PC-9 (cell line): ENCODE measurements at regions not wholly inside any gene's neighbourhood (a gene's known extent, or its start where the extent isn't known, plus 50 kb on each side); places are given as distances from the start of the nearest gene placed in this dataset.

ENCODE experiments used
- BruUV-seq: library from RNA; stranded (reverse); fragments of 400-500 nt; replicated peaks from 2 replicates; lab custom pipeline; 2021; lab: Mats Ljungman, UMichigan
- CTCF ChIA-PET: fragments of 300-600 bp; sonication (Branson Sonifier 250); formaldehyde crosslinking; loops from one replicate; lab custom pipeline; 2022; ENCODE audit warnings: antibody characterized with exemption; lab: Charles Lee
- POLR2A ChIA-PET: fragments of 300-600 bp; sonication (Branson Sonifier 250); formaldehyde crosslinking; loops from one replicate; lab custom pipeline; 2022; ENCODE audit warnings: antibody characterized with exemption; ENCODE audit not compliant: unreplicated experiment; lab: Charles Lee
- DNase-seq, 2 experiments: peaks; one replicate each; pipeline versions ENCODE4 v3.0.0 to v3.0.0-alpha.2; 2015 to 2022; ENCODE audit warnings: mixed read lengths in 1 of 2
- H2AFZ ChIP-seq: fragments of 200-600 bp; sonication (generic); 2 replicates; pipeline ENCODE4 v1.8.1; 2017; ENCODE audit warnings: antibody characterized with exemption
- H3F3A ChIP-seq: fragments of 200-600 bp; sonication (generic); 2 replicates; pipeline ENCODE4 v1.8.1; 2017; ENCODE audit warnings: antibody characterized with exemption, mild to moderate bottlenecking, low read depth; ENCODE audit not compliant: insufficient read depth
- H3K27ac ChIP-seq: fragments of 200-600 bp; sonication (generic); 2 replicates; pipeline ENCODE4 v1.6.1; 2016; ENCODE audit warnings: mixed run types
- H3K27me3 ChIP-seq: fragments of 200-600 bp; sonication (generic); 2 replicates; pipeline ENCODE4 v1.6.1; 2016; ENCODE audit warnings: low read depth, mixed run types; ENCODE audit not compliant: insufficient read depth
- H3K36me3 ChIP-seq: fragments of 200-600 bp; sonication (generic); 2 replicates; pipeline ENCODE4 v1.6.1; 2016; ENCODE audit warnings: low read depth, mixed run types
- H3K4me1 ChIP-seq: fragments of 200-600 bp; sonication (generic); replicated peaks from 2 replicates; pipeline ENCODE4 v1.6.1; 2016; ENCODE audit warnings: mixed run types; ENCODE audit not compliant: insufficient read depth
- H3K4me2 ChIP-seq: fragments of 200-600 bp; sonication (generic); 2 replicates; pipeline ENCODE4 v1.6.1; 2017; ENCODE audit warnings: mixed run types
- H3K4me3 ChIP-seq: fragments of 200-600 bp; sonication (generic); 2 replicates; pipeline ENCODE4 v1.6.1; 2016; ENCODE audit warnings: mixed run types
- H3K79me2 ChIP-seq: fragments of 200-600 bp; sonication (generic); 2 replicates; pipeline ENCODE4 v1.6.1; 2017; ENCODE audit warnings: low read depth, mixed run types
- H3K9me2 ChIP-seq: fragments of 200-600 bp; sonication (generic); 2 replicates; pipeline ENCODE4 v1.8.1; 2017; ENCODE audit warnings: mild to moderate bottlenecking; ENCODE audit not compliant: insufficient read depth
- H3K9me3 ChIP-seq: fragments of 200-600 bp; sonication (generic); 2 replicates; pipeline ENCODE4 v1.8.1; 2016; ENCODE audit warnings: low read depth; ENCODE audit not compliant: insufficient read depth
- H4K20me1 ChIP-seq: fragments of 200-600 bp; sonication (generic); 2 replicates; pipeline ENCODE4 v1.8.1; 2017; ENCODE audit not compliant: insufficient read depth
- CTCF ChIP-seq: fragments of 200-600 bp; sonication (generic); conservative IDR thresholded peaks from 2 replicates; pipeline ENCODE4 v1.6.1; 2017; ENCODE audit warnings: mixed run types, antibody characterized with exemption, mild to moderate bottlenecking, moderate library complexity
- EZH2 ChIP-seq: fragments of 200-600 bp; sonication (generic); IDR thresholded peaks from 2 replicates; pipeline ENCODE4 v1.8.0; 2017; ENCODE audit warnings: antibody characterized with exemption, low read depth
- intact Hi-C: fragments of 100-400 bp; cut with micrococcal nuclease; formaldehyde crosslinking; loops from one replicate; pipeline ENCODE4 v1.10.0; 2022; ENCODE audit not compliant: unreplicated experiment

GRCh38 chr14:85413836-85414526 is 116.0 kb upstream of the FLRT2 start:
- Histone ChIP-seq H3K4me3 (no peak overlapping the region), H3K36me3 (no peaks in the 10 kb centered on the region), H3K27ac (no peak overlapping the region), H3K9me2 (no peaks in the 10 kb centered on the region), H3F3A (no peaks in the 10 kb centered on the region), H3K4me2 (no peak overlapping the region), H2AFZ (no peak overlapping the region), H3K27me3 (no peaks in the 10 kb centered on the region), H3K4me1 (no peaks in the 10 kb centered on the region), H3K9me3 (no peaks in the 10 kb centered on the region), H3K79me2 (no peaks in the 10 kb centered on the region), H4K20me1 (no peaks in the 10 kb centered on the region)
- no peak for DNase-seq
- ChIA-PET CTCF (no interaction called here), POLR2A (no interaction called here)
- BruUV-seq = no TSS peak
- TF ChIP-seq EZH2 = no peak
- TF ChIP-seq CTCF = no peak
- intact Hi-C loops = loop anchor here (10.0 kb wide), 1 partner anchor 111 kb away; no protein-coding TSS in a partner anchor

- peak in 1 of 2 experiments; percentile 27 for DNase-seq
- POLR2A ChIA-PET = no interaction called here
- Histone ChIP-seq H3K27me3 (no peaks in the 10 kb centered on the region), H3K4me2 (no peak overlapping the region), H3K27ac (no peak overlapping the region), H3K9me3 (no peaks in the 10 kb centered on the region), H3K4me3 (no peak overlapping the region), H3F3A (no peaks in the 10 kb centered on the region), H3K4me1 (no peaks in the 10 kb centered on the region), H3K36me3 (no peaks in the 10 kb centered on the region), H4K20me1 (no peaks in the 10 kb centered on the region), H2AFZ (no peak overlapping the region), H3K79me2 (no peaks in the 10 kb centered on the region), H3K9me2 (no peaks in the 10 kb centered on the region)
- CTCF ChIA-PET = no interaction called here
- BruUV-seq = no TSS peak
- intact Hi-C loops = loop anchor here (5.0 to 10.0 kb wide), 2 partner anchors 110 to 168 kb away; no protein-coding TSS in a partner anchor
- TF ChIP-seq CTCF (no peak), EZH2 (no peak)
These were observed 114.8 kb upstream of the FLRT2 start for GRCh38 chr14:85415015-85415712.

DNA sequence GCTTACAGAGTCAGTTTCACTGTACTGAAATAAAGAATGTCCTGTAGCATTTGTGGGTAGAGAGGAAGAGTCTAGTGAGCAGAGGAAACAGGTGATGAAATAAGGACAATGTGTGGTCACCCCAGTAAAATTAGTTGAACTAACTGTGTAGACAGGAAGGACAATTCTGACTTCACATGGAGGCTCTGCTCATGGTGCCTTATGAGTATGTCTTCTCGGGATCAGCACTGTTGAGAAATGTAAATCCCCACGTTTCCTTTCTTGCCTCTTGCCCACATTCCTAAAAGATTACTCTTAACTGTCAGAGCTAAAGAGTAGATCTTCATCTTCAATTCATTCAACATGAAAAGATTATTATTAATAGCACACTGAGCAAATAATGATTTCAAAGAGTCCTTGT is 113.2 kb upstream of the FLRT2 start:
- intact Hi-C loops = loop anchor here (5.0 to 10.0 kb wide), 2 partner anchors 108 to 169 kb away; no protein-coding TSS in a partner anchor
- CTCF ChIA-PET = no interaction called here

More for the DNA sequence above, 113.2 kb upstream of the FLRT2 start:
- no peaks in the 10 kb centered on the region for H3K79me2 ChIP-seq
- DNase-seq = peak in 1 of 2 experiments; percentile 47
- H3K9me2 ChIP-seq = no peaks in the 10 kb centered on the region
- H3K4me3 ChIP-seq = no peak overlapping the region
- no peaks in the 10 kb centered on the region for H3K36me3 ChIP-seq
- H3F3A ChIP-seq = no peaks in the 10 kb centered on the region
- no peaks in the 10 kb centered on the region for H4K20me1 ChIP-seq
- H3K4me1 ChIP-seq = no peaks in the 10 kb centered on the region
- BruUV-seq = no TSS peak
- H2AFZ ChIP-seq = no peak overlapping the region
- no peaks in the 10 kb centered on the region for H3K27me3 ChIP-seq
- H3K27ac ChIP-seq = no peak overlapping the region
- H3K9me3 ChIP-seq = no peaks in the 10 kb centered on the region
- POLR2A ChIA-PET = no interaction called here
- TF ChIP-seq CTCF (no peak), EZH2 (no peak)
- no peak overlapping the region for H3K4me2 ChIP-seq
